ENCODE measurements at regions not wholly inside any gene's neighbourhood (a gene's known extent, or its start where the extent isn't known, plus 50 kb on each side); places are given as distances from the start of the nearest gene placed in this dataset.

- DNase-seq (no peak), ATAC-seq (ENCODE audit: low read depth) (no peak)
- Mint-ChIP-seq H3K27me3 (no peaks in the 10 kb centered on the region), H3K27ac (no peak overlapping the region), H3K4me1 (no peaks in the 10 kb centered on the region), H3K36me3 (ENCODE audit: low read depth) (no peaks in the 10 kb centered on the region), H3K9me3 (peaks cover under 1% of the 10 kb centered on the region), H3K4me3 (no peak overlapping the region)
- ChIA-PET CTCF (no interaction called here), POLR2A (no interaction called here)
- intact Hi-C loops (cut with micrococcal nuclease): no loop called here
- TF ChIP-seq CTCF (IDR thresholded peaks at IDR 0.05): no peak
These were observed 495.1 kb upstream of the MEX3C start for GRCh38 chr18:51692612-51693011.

GRCh38 chr18:51711298-51711889 is 513.9 kb upstream of the MEX3C start:
- no peak for TF ChIP-seq CTCF (IDR thresholded peaks at IDR 0.05)
- Mint-ChIP-seq H3K4me1 (peaks cover 8% of the 10 kb centered on the region), H3K27me3 (no peaks in the 10 kb centered on the region), H3K27ac (no peak overlapping the region), H3K4me3 (no peak overlapping the region), H3K9me3 (peaks cover 24% of the 10 kb centered on the region), H3K36me3 (ENCODE audit: low read depth) (no peaks in the 10 kb centered on the region)
- ChIA-PET CTCF (no interaction called here), POLR2A (no interaction called here)
- DNase-seq: no peak
- ATAC-seq (ENCODE audit: low read depth): no peak
- intact Hi-C loops (cut with micrococcal nuclease): no loop called here

- Mint-ChIP-seq H3K9me3 (peaks cover 12% of the 10 kb centered on the region), H3K27ac (no peak overlapping the region), H3K4me1 (peaks cover 8% of the 10 kb centered on the region), H3K4me3 (no peak overlapping the region), H3K36me3 (ENCODE audit: low read depth) (no peaks in the 10 kb centered on the region), H3K27me3 (no peaks in the 10 kb centered on the region)
- DNase-seq (no peak), ATAC-seq (ENCODE audit: low read depth) (no peak)
- TF ChIP-seq CTCF (IDR thresholded peaks at IDR 0.05): no peak
- POLR2A ChIA-PET: no interaction called here
- CTCF ChIA-PET: no interaction called here
- intact Hi-C loops (cut with micrococcal nuclease): no loop called here
These were observed 515.3 kb upstream of the MEX3C start for GRCh38 chr18:51712821-51713220.

GRCh38 chr18:51716277-51716676 is 518.8 kb upstream of the MEX3C start:
- CTCF ChIA-PET: no interaction called here
- no peak for ATAC-seq (ENCODE audit: low read depth)
- H3K36me3 Mint-ChIP-seq (ENCODE audit: low read depth): no peaks in the 10 kb centered on the region

DNA sequence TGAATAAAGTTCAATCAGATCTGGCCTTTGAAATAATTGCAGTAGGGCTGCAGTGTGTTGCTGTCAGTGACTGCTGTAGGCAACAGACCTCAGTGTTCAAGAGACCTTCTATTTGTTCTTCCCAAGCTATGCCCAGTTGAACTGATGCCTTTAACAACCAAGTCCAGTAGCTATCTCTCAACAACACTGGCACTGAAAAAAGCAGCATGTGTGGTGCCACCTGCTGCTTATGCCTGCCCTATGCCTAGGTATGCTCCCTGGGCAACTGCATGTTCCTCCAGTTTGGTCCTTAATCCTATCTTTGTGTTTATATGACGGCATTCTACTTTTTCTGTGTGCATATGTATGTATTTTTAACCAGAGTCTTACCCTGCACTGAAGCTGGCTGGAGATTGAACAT is 523.9 kb upstream of the MEX3C start:
- Mint-ChIP-seq H3K9me3 (no peaks in the 10 kb centered on the region), H3K4me1 (peaks cover 3% of the 10 kb centered on the region), H3K36me3 (ENCODE audit: low read depth) (no peaks in the 10 kb centered on the region), H3K4me3 (no peak overlapping the region), H3K27me3 (no peaks in the 10 kb centered on the region), H3K27ac (no peak overlapping the region)
- ChIA-PET CTCF (no interaction called here), POLR2A (no interaction called here)
- no peak for DNase-seq
- no peak for TF ChIP-seq CTCF (IDR thresholded peaks at IDR 0.05)
- no peak for ATAC-seq (ENCODE audit: low read depth)
- intact Hi-C loops (cut with micrococcal nuclease): no loop called here

More at GRCh38 chr18:51716277-51716676, 518.8 kb upstream of the MEX3C start:
- Mint-ChIP-seq H3K9me3 (peaks cover 3% of the 10 kb centered on the region), H3K4me3 (no peak overlapping the region), H3K4me1 (peaks cover 8% of the 10 kb centered on the region), H3K27ac (no peak overlapping the region), H3K27me3 (no peaks in the 10 kb centered on the region)
- no peak for TF ChIP-seq CTCF (IDR thresholded peaks at IDR 0.05)
- POLR2A ChIA-PET: no interaction called here
- intact Hi-C loops (cut with micrococcal nuclease): no loop called here
- no peak for DNase-seq

All from activated B cell treated with CpG ODN at 0.5 μM for 24 hours (primary cell).